Vagina (tissue), 2 donors: ENCODE measurements at regions not wholly inside any gene's neighbourhood (a gene's known extent, or its start where the extent isn't known, plus 50 kb on each side); places are given as distances from the start of the nearest gene placed in this dataset.

Experiments
- CTCF ChIP-seq, 3 experiments: fragments of 450-650 bp in 2 of 3; fragments of 200-600 bp in 1 of 3; sonication (generic) in 1 of 3; IDR thresholded peaks; one replicate each; pipeline ENCODE4 v1.5.1; 2017 to 2019; ENCODE audit warnings: antibody characterized with exemption in 3 of 3, mild to moderate bottlenecking in 2 of 3, moderate library complexity in 2 of 3
- POLR2A ChIP-seq, 2 donors: fragments of 450-650 bp; IDR thresholded peaks; one replicate each; pipeline ENCODE4 v1.6.1; 2017; ENCODE audit warnings: antibody characterized with exemption in 2 of 2, mild to moderate bottlenecking in 2 of 2, moderate library complexity in 2 of 2

DNA sequence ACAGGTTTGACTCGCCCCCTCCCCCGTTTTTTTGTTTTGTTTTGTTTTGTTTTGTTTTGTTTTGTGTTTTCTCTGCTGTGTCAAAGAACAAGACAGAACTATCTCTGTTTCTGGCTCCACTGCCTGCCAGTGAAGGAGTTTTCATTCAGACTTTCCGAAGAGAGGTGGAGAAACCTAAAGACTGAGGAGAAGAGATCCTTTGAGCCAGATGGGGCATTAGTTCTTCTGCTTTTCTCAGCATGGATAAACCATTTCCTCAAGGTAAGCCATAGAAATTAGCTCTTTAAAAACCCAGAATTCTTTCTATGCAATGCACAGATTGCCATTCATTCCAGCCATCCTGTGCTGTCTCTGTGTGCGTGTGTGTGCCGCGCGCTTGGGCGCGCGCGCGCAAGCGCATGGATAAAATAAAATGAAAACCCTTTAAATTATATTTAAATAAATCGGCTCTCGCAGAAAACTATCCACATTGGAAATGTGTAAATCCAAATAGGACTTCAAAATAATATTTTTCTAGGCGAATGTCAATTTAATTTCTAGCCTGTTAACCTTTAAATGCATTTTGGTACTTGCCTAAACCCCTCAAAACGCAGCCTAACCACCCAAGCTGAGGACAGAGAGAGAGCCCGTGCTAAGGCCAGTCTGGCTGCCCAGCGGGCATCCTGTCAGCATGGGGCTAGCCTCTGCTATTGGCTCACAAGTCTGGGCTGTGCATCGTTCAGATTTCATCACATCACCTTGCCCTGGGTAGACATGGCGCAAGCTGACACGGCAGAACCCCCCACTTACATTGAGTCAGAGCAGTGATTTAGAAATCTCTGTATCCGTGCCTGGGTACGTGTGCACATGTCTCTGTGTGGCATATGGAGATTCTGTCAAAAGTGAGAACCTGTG is 113.0 kb upstream of the VAMP7 start:
- TF ChIP-seq CTCF (IDR thresholded peaks at IDR 0.05) (no peak), POLR2A (IDR thresholded peaks at IDR 0.05) (no peak)
